Stimulated activated memory B cell treated with anti-CD40 and anti-IgM and Interleukin-4, amounts not matched to agents 10 μg/mL and 1 μg/mL and 100 μg/mL, for 72 hours (primary cell): ENCODE measurements at regions not wholly inside any gene's neighbourhood (a gene's known extent, or its start where the extent isn't known, plus 50 kb on each side); places are given as distances from the start of the nearest gene placed in this dataset.

Experiments used
- ATAC-seq: fragments of 150-1000 bp; cut with Tn5 transposase; 2 replicates; pipeline ENCODE4 v1.10.0; 2021
- H3K27ac Mint-ChIP-seq: one replicate; pipeline ENCODE4 v1.8.0; 2022; ENCODE audit warnings: mild to moderate bottlenecking, mixed read lengths
- H3K27me3 Mint-ChIP-seq: one replicate; pipeline ENCODE4 v1.8.0; 2022; ENCODE audit warnings: mixed read lengths
- H3K36me3 Mint-ChIP-seq: one replicate; pipeline ENCODE4 v1.8.0; 2022; ENCODE audit warnings: mixed read lengths
- H3K4me1 Mint-ChIP-seq: one replicate; pipeline ENCODE4 v1.8.0; 2022; ENCODE audit warnings: mixed read lengths
- H3K4me3 Mint-ChIP-seq: one replicate; pipeline ENCODE4 v1.8.0; 2022; ENCODE audit warnings: mild to moderate bottlenecking, moderate library complexity, mixed read lengths
- H3K9me3 Mint-ChIP-seq: one replicate; pipeline ENCODE4 v1.8.0; 2022; ENCODE audit warnings: mixed read lengths

GRCh38 chr20:5377484-5377883 is 60.7 kb upstream of the PROKR2 start:
- no peak overlapping the region for H3K27ac Mint-ChIP-seq
- no peaks in the 10 kb centered on the region for H3K4me1 Mint-ChIP-seq
- no peak for ATAC-seq
- no peaks in the 10 kb centered on the region for H3K9me3 Mint-ChIP-seq
- H3K27me3 Mint-ChIP-seq = peaks cover 14% of the 10 kb centered on the region
- no peak overlapping the region for H3K4me3 Mint-ChIP-seq
- no peaks in the 10 kb centered on the region for H3K36me3 Mint-ChIP-seq

DNA sequence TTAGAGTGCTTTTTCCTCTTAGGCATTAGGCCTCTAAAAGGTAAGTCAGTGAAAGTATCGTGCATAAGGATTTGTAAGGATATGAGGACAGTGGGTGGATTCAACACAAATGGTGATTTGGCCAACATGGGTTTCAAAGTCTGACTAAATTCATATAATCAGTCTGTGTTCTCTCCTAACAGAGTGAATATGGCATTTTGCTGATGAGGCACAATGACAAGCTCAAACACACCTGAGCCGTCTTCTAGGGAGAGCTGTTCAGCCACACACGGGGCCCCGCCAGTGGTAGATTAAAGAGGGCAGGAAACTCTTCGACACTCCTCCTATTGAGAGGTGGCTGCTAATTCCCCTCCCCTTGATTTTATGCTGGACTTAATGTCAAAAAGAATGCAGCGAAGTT is 59.5 kb upstream of the PROKR2 start:
- no peak overlapping the region for H3K4me3 Mint-ChIP-seq
- no peak overlapping the region for H3K27ac Mint-ChIP-seq
- no peak for ATAC-seq
- no peaks in the 10 kb centered on the region for H3K4me1 Mint-ChIP-seq
- H3K27me3 Mint-ChIP-seq = peaks cover 18% of the 10 kb centered on the region
- no peaks in the 10 kb centered on the region for H3K9me3 Mint-ChIP-seq
- no peaks in the 10 kb centered on the region for H3K36me3 Mint-ChIP-seq

- Mint-ChIP-seq H3K9me3 (no peaks in the 10 kb centered on the region), H3K36me3 (no peaks in the 10 kb centered on the region), H3K4me3 (no peak overlapping the region), H3K4me1 (no peaks in the 10 kb centered on the region), H3K27ac (no peak overlapping the region), H3K27me3 (peaks cover 31% of the 10 kb centered on the region)
- no peak for ATAC-seq
These were observed 57.4 kb upstream of the PROKR2 start for GRCh38 chr20:5374171-5374570.

GRCh38 chr20:5372371-5372770 is 55.6 kb upstream of the PROKR2 start:
- Mint-ChIP-seq H3K4me3 (no peak overlapping the region), H3K9me3 (no peaks in the 10 kb centered on the region)

DNA sequence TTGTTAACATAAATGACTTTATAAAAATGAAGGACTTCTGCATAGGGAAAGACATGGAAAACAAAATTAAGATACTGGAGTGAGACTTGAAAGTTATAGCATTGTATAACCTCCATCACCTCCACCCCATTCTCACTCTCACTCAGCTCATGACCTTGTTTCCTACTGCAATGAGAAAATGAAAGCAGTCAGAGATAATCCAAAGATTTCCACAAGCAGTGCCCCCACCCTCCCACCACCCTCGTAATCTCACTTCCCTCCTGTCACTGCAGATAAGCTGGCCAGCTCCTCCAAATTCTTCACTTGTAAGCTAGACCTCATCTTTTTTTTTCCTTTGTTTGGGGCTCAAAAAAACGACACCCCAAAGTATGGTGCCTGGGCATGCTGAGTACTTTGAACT is 52.9 kb upstream of the PROKR2 start:
- Mint-ChIP-seq H3K4me1 (no peaks in the 10 kb centered on the region), H3K36me3 (no peaks in the 10 kb centered on the region), H3K27me3 (peaks cover 26% of the 10 kb centered on the region), H3K4me3 (no peak overlapping the region), H3K27ac (no peak overlapping the region), H3K9me3 (peaks cover 8% of the 10 kb centered on the region)
- no peak for ATAC-seq

More at GRCh38 chr20:5372371-5372770, 55.6 kb upstream of the PROKR2 start:
- H3K27me3 Mint-ChIP-seq = peaks cover 31% of the 10 kb centered on the region
- no peak overlapping the region for H3K27ac Mint-ChIP-seq
- no peaks in the 10 kb centered on the region for H3K36me3 Mint-ChIP-seq
- no peak for ATAC-seq
- H3K4me1 Mint-ChIP-seq = no peaks in the 10 kb centered on the region
